ENCODE measurements at regions not wholly inside any gene's neighbourhood (a gene's known extent, or its start where the extent isn't known, plus 50 kb on each side); places are given as distances from the start of the nearest gene placed in this dataset.

DNA sequence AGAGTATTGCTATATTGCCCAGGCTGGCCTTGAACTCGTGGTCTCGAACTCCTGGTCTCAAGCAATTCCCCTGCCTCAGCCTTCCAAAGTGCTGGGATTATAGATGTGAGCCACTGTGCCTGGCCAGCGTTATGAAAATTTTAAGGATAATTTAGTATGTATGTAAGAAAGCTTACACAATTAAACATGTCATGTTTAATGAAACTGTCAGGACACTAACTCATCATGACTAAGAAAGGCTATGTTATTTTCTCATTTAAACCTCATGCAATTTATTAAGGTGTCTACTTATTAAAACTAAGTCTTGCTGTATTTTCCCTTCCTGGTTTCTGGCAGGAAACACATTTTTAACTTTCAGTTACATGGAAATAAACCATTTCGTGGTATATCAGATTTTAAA is 106.8 kb upstream of the ATP10A start:
- DNase-seq (ENCODE audit: low spot score): no peak

DNA sequence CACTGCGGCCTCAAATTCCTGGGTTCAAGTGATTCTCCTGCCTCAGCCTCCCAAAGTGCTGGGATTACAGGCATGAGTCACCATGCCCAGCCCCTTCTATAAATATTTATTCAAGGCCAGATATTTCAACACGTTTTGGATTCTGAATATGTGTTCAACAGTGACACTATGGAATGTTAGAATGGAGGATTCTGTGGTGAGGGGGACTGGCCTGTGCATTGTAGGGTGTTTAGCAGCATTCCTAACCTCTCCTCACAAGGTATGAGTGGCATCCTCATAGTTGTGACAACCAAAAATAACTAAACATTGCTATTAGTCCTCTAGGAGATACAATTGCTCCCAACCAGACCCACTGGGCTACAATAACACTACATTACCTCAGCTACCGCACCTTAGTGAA is 104.0 kb upstream of the ATP10A start:
- no peak for DNase-seq (ENCODE audit: low spot score)

- no peak for DNase-seq (ENCODE audit: low spot score)
Observed at GRCh38 chr15:25965326-25965725, 102.2 kb upstream of the ATP10A start.

DNA sequence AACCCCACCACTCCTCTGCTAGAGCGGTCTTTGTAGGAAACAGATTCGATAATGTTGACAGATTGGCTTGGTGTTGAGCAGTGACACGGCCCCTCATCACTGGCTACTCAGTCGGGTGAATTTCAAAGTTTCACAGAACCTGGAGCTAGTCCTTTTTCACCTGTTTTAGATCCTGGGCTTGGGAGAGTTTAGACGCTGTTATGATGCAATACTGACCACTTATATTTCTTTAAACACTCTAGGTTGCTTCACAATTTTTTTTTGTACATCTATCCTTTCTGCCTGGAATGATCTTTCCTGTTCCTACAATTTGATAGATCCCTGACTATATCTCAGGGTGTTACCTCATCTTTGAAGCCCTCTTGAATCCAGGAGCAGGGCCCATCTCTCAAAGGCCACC is 97.1 kb upstream of the ATP10A start:
- DNase-seq (ENCODE audit: low spot score): no peak

DNA sequence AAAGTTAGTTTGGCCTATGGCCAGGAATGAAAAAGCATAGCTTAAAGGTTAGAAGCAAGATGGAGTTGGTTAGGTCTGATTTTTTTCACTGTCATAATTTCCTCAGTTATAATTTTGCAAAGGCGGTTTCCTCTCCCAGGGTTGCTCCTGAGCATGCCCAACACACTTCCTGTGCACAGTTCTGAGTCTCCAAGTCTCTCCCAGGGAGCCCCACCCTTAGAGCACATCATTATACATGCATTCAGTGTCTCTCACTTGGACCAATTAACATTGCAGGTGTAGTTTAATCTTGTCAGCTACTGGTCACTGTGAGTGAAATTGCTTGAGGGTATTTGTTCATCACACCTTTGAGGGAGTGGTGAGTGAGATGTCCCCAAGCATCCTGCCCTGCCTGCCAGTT is 96.0 kb upstream of the ATP10A start:
- DNase-seq (ENCODE audit: low spot score): no peak

DNA sequence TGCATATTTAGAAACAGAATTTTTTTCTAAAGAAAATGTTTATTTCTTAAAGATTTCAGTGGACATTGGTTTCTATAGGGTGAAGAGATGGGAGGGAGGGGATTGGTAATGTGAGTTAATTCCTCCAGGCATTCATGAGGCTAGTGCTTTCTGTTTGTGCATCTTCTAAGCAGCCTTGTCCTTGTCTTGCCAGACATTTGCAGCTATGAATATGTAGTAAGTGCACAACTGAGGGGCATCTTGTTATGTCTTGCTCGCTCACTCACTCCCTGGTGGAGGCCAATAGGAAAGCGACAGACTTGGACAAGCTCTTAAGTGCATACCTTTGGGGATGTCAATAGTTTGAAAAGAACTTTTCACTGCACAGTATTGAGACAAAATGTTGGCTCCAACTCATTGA is 92.5 kb upstream of the ATP10A start:
- no peak for DNase-seq (ENCODE audit: low spot score)

DNA sequence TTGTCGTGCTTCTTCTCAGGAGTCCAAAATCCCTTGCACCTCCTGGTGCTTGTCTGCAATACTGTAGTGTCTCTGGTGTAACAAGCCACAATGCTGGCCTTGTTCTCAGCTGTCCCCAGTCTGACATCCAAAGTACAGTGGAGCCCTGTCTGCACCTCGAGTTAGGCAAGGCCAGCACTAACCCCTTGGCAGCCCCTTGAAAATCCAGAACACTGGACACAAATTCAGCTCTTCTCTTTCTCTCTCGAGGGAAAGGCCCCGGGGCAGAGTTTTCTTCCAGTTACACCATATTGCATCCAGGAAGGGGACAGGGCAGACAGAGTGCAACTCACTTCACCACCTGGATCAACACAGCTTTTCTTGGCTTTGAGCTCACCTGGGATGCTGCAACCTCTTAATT is 91.3 kb upstream of the ATP10A start:
- no peak for DNase-seq (ENCODE audit: low spot score)

GRCh38 chr15:25950014-25950413 is 86.9 kb upstream of the ATP10A start:
- DNase-seq (ENCODE audit: low spot score): no peak

GRCh38 chr15:25947323-25948314 is 84.5 kb upstream of the ATP10A start:
- no peak for DNase-seq (ENCODE audit: low spot score)

GRCh38 chr15:25946241-25946805 is 83.2 kb upstream of the ATP10A start:
- no peak for DNase-seq (ENCODE audit: low spot score)

DNA sequence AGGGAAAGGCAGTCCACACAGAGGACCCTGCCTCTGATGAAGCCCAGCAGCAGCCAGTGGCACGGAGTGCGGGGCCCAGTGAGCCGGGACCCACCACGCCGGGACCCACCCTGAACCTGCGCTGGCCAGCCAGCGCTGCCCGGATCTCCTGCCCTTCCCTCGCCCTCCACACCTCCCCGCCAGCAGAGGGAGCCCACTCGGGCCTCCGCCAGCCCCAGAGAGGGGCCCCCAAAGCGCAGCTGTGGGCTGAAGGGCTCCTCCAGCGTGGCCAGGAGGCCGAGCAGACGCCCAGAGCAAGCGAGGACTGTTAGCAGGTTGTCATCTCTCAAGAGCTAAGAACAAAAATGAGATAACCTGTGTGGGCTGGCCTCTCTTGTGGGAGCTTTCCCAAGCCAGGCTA is 81.3 kb upstream of the ATP10A start:
- no peak for DNase-seq (ENCODE audit: low spot score)

DNA sequence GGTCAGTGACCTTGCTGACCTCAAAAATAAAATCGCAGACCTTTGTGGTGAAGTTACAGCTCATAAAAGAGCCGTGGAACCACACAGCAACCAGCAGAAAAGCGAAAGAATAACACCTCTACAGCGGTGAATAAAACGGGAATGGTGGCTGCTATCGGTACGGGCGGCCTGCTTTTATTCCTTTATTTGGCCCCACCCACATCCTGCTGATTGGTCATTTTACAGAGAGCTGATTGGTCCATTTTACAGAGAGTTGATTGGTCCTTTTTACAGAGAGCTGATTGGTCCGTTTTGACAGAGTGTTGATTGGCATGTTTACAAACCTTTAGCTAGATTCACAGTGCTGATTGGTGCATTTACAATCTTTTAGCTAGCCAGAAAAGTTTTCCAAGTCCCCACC is 80.7 kb upstream of the ATP10A start:
- no peak for DNase-seq (ENCODE audit: low spot score)

GRCh38 chr15:25939122-25939521 is 76.0 kb upstream of the ATP10A start:
- no peak for DNase-seq (ENCODE audit: low spot score)

- no peak for DNase-seq (ENCODE audit: low spot score)
Observed at GRCh38 chr15:25937796-25938195, 74.7 kb upstream of the ATP10A start.

DNA sequence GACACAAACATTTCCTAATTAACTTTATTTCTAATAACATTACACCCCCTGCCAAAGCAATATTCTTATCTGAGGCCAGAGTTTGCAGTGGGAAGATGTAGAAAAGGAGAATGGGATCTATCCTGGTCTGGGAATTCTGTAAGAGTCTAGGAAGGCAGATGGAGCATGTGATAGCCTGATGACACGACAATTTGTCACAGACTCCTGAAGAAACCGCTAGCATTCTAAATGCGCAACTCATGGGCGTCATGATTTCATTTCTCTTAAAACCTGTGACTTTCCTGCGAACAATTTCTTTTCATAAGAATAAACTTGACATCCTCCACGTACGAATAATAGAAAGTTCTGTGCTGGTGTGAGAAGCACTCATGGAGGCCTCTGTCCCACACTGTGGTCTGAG is 72.9 kb upstream of the ATP10A start:
- DNase-seq (ENCODE audit: low spot score): no peak

- peak; percentile 83 for DNase-seq (ENCODE audit: low spot score)
Observed at GRCh38 chr15:25933456-25934158, 70.5 kb upstream of the ATP10A start.

DNA sequence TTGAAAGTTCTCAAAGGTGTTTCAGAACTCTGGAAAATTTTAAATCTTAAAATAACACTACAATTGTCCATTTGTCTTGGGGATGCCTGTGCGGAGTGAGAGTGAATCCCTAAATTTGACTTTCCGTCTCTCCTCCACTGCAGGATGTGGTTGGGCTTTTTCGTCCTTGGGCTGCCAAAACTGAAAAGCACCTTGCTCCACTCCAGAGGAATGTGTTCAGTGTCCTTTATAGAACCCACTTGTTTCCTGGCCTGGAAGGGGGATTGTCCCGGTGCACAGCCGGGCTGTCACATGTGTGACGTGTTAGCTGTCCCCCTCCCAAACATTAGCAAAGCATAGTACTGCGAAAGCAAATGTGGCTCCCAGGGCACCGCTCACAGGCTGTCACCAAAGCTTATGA is 69.6 kb upstream of the ATP10A start:
- DNase-seq (ENCODE audit: low spot score): no peak

DNA sequence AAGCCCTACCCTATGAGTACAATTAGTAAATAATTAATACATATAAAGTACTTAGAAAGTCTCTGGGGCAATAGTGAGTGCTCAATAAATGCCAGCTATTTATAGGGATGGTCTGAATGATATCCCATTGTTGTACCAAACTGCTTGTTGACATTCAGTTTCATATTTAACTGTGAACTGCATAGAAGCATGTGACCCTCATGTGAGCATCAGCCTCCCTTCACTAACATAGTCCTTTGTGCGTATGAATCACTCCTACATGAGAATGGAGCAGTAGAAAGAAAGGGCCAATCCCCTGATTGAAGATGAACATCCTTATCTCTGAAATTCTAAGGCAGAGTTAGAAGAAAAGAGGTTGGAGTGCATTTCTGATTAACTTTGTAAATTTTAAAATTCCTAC is 68.7 kb upstream of the ATP10A start:
- no peak for DNase-seq (ENCODE audit: low spot score)

DNA sequence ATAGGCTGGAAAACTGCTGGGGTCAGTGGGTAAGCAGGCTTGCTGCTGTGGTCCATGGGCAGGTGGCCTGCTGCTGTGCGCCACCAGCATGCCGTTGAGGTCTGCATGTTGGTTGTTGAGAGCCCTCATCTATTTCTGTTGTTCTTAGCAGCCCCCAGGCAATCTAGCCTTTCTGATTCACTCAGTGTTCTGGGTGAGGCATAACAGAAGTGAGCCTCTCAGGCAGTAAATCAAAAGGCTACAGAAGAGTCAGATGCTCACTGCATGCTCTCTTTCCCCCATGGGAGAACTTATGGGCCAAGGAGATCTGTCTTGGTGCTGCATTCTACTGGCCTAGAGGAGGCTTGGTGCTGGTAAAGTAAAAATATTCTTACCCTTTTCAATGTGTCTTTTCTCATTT is 67.8 kb upstream of the ATP10A start:
- no peak for DNase-seq (ENCODE audit: low spot score)
